ENCODE measurements at regions not wholly inside any gene's neighbourhood (a gene's known extent, or its start where the extent isn't known, plus 50 kb on each side); places are given as distances from the start of the nearest gene placed in this dataset.

GRCh38 chr2:4873364-4873763 lies 818.8 kb upstream of the SOX11 start:
- no peak for TF ChIP-seq YY1 (IDR thresholded peaks at IDR 0.05; ENCODE audit: insufficient read depth, insufficient read length)
- no peak for TF ChIP-seq ZNF274 (IDR thresholded peaks at IDR 0.05; ENCODE audit: low read depth, low read length)
- no peak overlapping the region for H3K4me3 ChIP-seq (ENCODE audit: insufficient read length, low read depth)

GRCh38 chr2:4873876-4874593 lies 818.1 kb upstream of the SOX11 start:
- H3K4me3 ChIP-seq (ENCODE audit: insufficient read length, low read depth), result no peak overlapping the region
- no peak overlapping the region for H3K9ac ChIP-seq (ENCODE audit: insufficient read length, low read depth)
- no peaks in the 10 kb centered on the region for H3K27me3 ChIP-seq (ENCODE audit: insufficient read depth, insufficient read length)
- H3K4me1 ChIP-seq (ENCODE audit: insufficient read depth, insufficient read length), result no peaks in the 10 kb centered on the region
- DNase-seq (ENCODE audit: low read depth, low spot score), result no peak
- no peaks in the 10 kb centered on the region for H3K36me3 ChIP-seq (ENCODE audit: insufficient read depth, insufficient read length, low read length)
- no peaks in the 10 kb centered on the region for H3K9me3 ChIP-seq (ENCODE audit: insufficient read depth, low read length)
- TF ChIP-seq ZNF274 (IDR thresholded peaks at IDR 0.05; ENCODE audit: low read depth, low read length) (no peak), SUZ12 (IDR thresholded peaks at IDR 0.05; ENCODE audit: extremely low read depth, insufficient read depth, insufficient read length) (no peak), YY1 (IDR thresholded peaks at IDR 0.05; ENCODE audit: insufficient read depth, insufficient read length) (no peak)

More at GRCh38 chr2:4873364-4873763, 818.8 kb upstream of the SOX11 start:
- no peak for DNase-seq (ENCODE audit: low read depth, low spot score)
- no peaks in the 10 kb centered on the region for H3K36me3 ChIP-seq (ENCODE audit: insufficient read depth, insufficient read length, low read length)
- H3K27me3 ChIP-seq (ENCODE audit: insufficient read depth, insufficient read length), result no peaks in the 10 kb centered on the region
- H3K9ac ChIP-seq (ENCODE audit: insufficient read length, low read depth), result no peak overlapping the region
- H3K9me3 ChIP-seq (ENCODE audit: insufficient read depth, low read length), result no peaks in the 10 kb centered on the region
- no peaks in the 10 kb centered on the region for H3K4me1 ChIP-seq (ENCODE audit: insufficient read depth, insufficient read length)

- no peaks in the 10 kb centered on the region for H3K27me3 ChIP-seq (ENCODE audit: insufficient read depth, insufficient read length)
- H3K9ac ChIP-seq (ENCODE audit: insufficient read length, low read depth), result no peak overlapping the region
- DNase-seq (ENCODE audit: low read depth, low spot score), result no peak
- no peaks in the 10 kb centered on the region for H3K36me3 ChIP-seq (ENCODE audit: insufficient read depth, insufficient read length, low read length)
- peaks cover 17% of the 10 kb centered on the region; the same call in 1 of the 2 replicates for H3K9me3 ChIP-seq (ENCODE audit: insufficient read depth, low read length)
- TF ChIP-seq ZNF274 (IDR thresholded peaks at IDR 0.05; ENCODE audit: low read depth, low read length) (no peak), YY1 (IDR thresholded peaks at IDR 0.05; ENCODE audit: insufficient read depth, insufficient read length) (no peak), SUZ12 (IDR thresholded peaks at IDR 0.05; ENCODE audit: extremely low read depth, insufficient read depth, insufficient read length) (no peak)
- H3K4me3 ChIP-seq (ENCODE audit: insufficient read length, low read depth), result no peak overlapping the region
- no peaks in the 10 kb centered on the region for H3K4me1 ChIP-seq (ENCODE audit: insufficient read depth, insufficient read length)
These were observed 809.8 kb upstream of the SOX11 start for GRCh38 chr2:4882421-4882820.

GRCh38 chr2:4882941-4883340 lies 809.2 kb upstream of the SOX11 start:
- no peak for DNase-seq (ENCODE audit: low read depth, low spot score)
- Histone ChIP-seq H3K9me3 (ENCODE audit: insufficient read depth, low read length) (peaks cover 17% of the 10 kb centered on the region; the same call in 1 of the 2 replicates), H3K27me3 (ENCODE audit: insufficient read depth, insufficient read length) (no peaks in the 10 kb centered on the region), H3K4me3 (ENCODE audit: insufficient read length, low read depth) (no peak overlapping the region), H3K9ac (ENCODE audit: insufficient read length, low read depth) (no peak overlapping the region), H3K36me3 (ENCODE audit: insufficient read depth, insufficient read length, low read length) (no peaks in the 10 kb centered on the region), H3K4me1 (ENCODE audit: insufficient read depth, insufficient read length) (no peaks in the 10 kb centered on the region)
- no peak for TF ChIP-seq ZNF274 (IDR thresholded peaks at IDR 0.05; ENCODE audit: low read depth, low read length)
- TF ChIP-seq SUZ12 (IDR thresholded peaks at IDR 0.05; ENCODE audit: extremely low read depth, insufficient read depth, insufficient read length), result no peak
- TF ChIP-seq YY1 (IDR thresholded peaks at IDR 0.05; ENCODE audit: insufficient read depth, insufficient read length), result no peak

- Histone ChIP-seq H3K9me3 (ENCODE audit: insufficient read depth, low read length) (peaks cover 17% of the 10 kb centered on the region; the same call in 1 of the 2 replicates), H3K4me1 (ENCODE audit: insufficient read depth, insufficient read length) (no peaks in the 10 kb centered on the region), H3K36me3 (ENCODE audit: insufficient read depth, insufficient read length, low read length) (no peaks in the 10 kb centered on the region), H3K4me3 (ENCODE audit: insufficient read length, low read depth) (no peak overlapping the region), H3K27me3 (ENCODE audit: insufficient read depth, insufficient read length) (no peaks in the 10 kb centered on the region), H3K9ac (ENCODE audit: insufficient read length, low read depth) (no peak overlapping the region)
- TF ChIP-seq YY1 (IDR thresholded peaks at IDR 0.05; ENCODE audit: insufficient read depth, insufficient read length) (no peak), SUZ12 (IDR thresholded peaks at IDR 0.05; ENCODE audit: extremely low read depth, insufficient read depth, insufficient read length) (no peak), ZNF274 (IDR thresholded peaks at IDR 0.05; ENCODE audit: low read depth, low read length) (no peak)
- DNase-seq (ENCODE audit: low read depth, low spot score), result no peak
These were observed 808.8 kb upstream of the SOX11 start for GRCh38 chr2:4883375-4883774.

- Histone ChIP-seq H3K9ac (ENCODE audit: insufficient read length, low read depth) (no peak overlapping the region), H3K4me3 (ENCODE audit: insufficient read length, low read depth) (no peak overlapping the region), H3K9me3 (ENCODE audit: insufficient read depth, low read length) (peaks cover 17% of the 10 kb centered on the region; the same call in 1 of the 2 replicates), H3K4me1 (ENCODE audit: insufficient read depth, insufficient read length) (no peaks in the 10 kb centered on the region), H3K27me3 (ENCODE audit: insufficient read depth, insufficient read length) (no peaks in the 10 kb centered on the region), H3K36me3 (ENCODE audit: insufficient read depth, insufficient read length, low read length) (no peaks in the 10 kb centered on the region)
- DNase-seq (ENCODE audit: low read depth, low spot score), result no peak
- TF ChIP-seq YY1 (IDR thresholded peaks at IDR 0.05; ENCODE audit: insufficient read depth, insufficient read length), result no peak
- no peak for TF ChIP-seq ZNF274 (IDR thresholded peaks at IDR 0.05; ENCODE audit: low read depth, low read length)
- no peak for TF ChIP-seq SUZ12 (IDR thresholded peaks at IDR 0.05; ENCODE audit: extremely low read depth, insufficient read depth, insufficient read length)
These were observed 808.0 kb upstream of the SOX11 start for GRCh38 chr2:4884117-4884571.

GRCh38 chr2:4891394-4891793 lies 800.8 kb upstream of the SOX11 start:
- Histone ChIP-seq H3K4me3 (ENCODE audit: insufficient read length, low read depth) (no peak overlapping the region), H3K9ac (ENCODE audit: insufficient read length, low read depth) (no peak overlapping the region), H3K36me3 (ENCODE audit: insufficient read depth, insufficient read length, low read length) (no peaks in the 10 kb centered on the region), H3K9me3 (ENCODE audit: insufficient read depth, low read length) (no peaks in the 10 kb centered on the region), H3K27me3 (ENCODE audit: insufficient read depth, insufficient read length) (no peaks in the 10 kb centered on the region), H3K4me1 (ENCODE audit: insufficient read depth, insufficient read length) (no peaks in the 10 kb centered on the region)
- TF ChIP-seq YY1 (IDR thresholded peaks at IDR 0.05; ENCODE audit: insufficient read depth, insufficient read length) (no peak), SUZ12 (IDR thresholded peaks at IDR 0.05; ENCODE audit: extremely low read depth, insufficient read depth, insufficient read length) (no peak), ZNF274 (IDR thresholded peaks at IDR 0.05; ENCODE audit: low read depth, low read length) (no peak)
- no peak for DNase-seq (ENCODE audit: low read depth, low spot score)
